HCT116 (cell line): ENCODE measurements at regions not wholly inside any gene's neighbourhood (a gene's known extent, or its start where the extent isn't known, plus 50 kb on each side); places are given as distances from the start of the nearest gene placed in this dataset.

Experiments
- ATAC-seq: fragments of 200-7000 bp; cut with Tn5 transposase; 2 replicates; pipeline ENCODE4 v1.9.1; 2020; ENCODE audit warnings: mild to moderate bottlenecking, moderate library complexity
- BruUV-seq: library from RNA; stranded (reverse); fragments of 400-500 nt; replicated peaks from 2 replicates; lab custom pipeline; 2021; lab: Mats Ljungman, UMichigan
- CTCF ChIA-PET: fragments of 300-600 bp; sonication (Branson Sonifier 250); formaldehyde crosslinking; loops from one replicate; lab custom pipeline; 2021; ENCODE audit warnings: antibody characterized with exemption; lab: Charles Lee
- POLR2A ChIA-PET: fragments of 300-600, 350-600 bp; sonication (Branson Sonifier 250); formaldehyde crosslinking; loops from one replicate; lab custom pipeline; 2021; ENCODE audit warnings: antibody characterized with exemption; lab: Charles Lee
- RAD21 ChIA-PET, 2 experiments: fragments of 300-600 bp; sonication (Branson Sonifier 250); formaldehyde crosslinking; loops; one replicate each; lab custom pipeline; 2023; ENCODE audit warnings: low total read pairs in 2 of 2; ENCODE audit not compliant: uncharacterized antibody in 2 of 2, unreplicated experiment in 2 of 2, low non-redundant PET in 1 of 2; lab: Charles Lee
- DNase-seq: peaks from one replicate; pipeline ENCODE4 v3.0.0-alpha.2; 2010; ENCODE audit warnings: low read depth, low spot score
- H2AFZ ChIP-seq: fragments of 200-600 bp; shearing (Covaris generic), sonication (generic); 2 replicates; pipeline ENCODE4 v1.6.1; 2017; ENCODE audit warnings: low read depth, mixed run types, mixed read lengths, antibody characterized with exemption, low read length; ENCODE audit not compliant: poor library complexity, severe bottlenecking
- H3K27ac ChIP-seq: 2 replicates; pipeline ENCODE4 v1.5.1; 2012; ENCODE audit warnings: low read depth, low read length
- H3K27me3 ChIP-seq: fragments of 200-600 bp; sonication (generic); 2 replicates; pipeline ENCODE4 v1.6.1; 2016; ENCODE audit warnings: mixed run types, low read length, mixed read lengths; ENCODE audit not compliant: insufficient read depth
- H3K36me3 ChIP-seq, 2 experiments: fragments of 200-500 bp in 1 of 2; fragments of 200-600 bp in 1 of 2; sonication (Bioruptor generic) in 1 of 2; sonication (generic) in 1 of 2; 2 replicates each; pipeline versions ENCODE4 v1.5.1 to v1.6.1; 2014 to 2016; ENCODE audit warnings: low read length in 2 of 2, inconsistent platforms in 1 of 2, mixed read lengths in 1 of 2, mixed run types in 1 of 2; ENCODE audit not compliant: insufficient read depth in 2 of 2, control insufficient read depth in 1 of 2
- H3K4me1 ChIP-seq, 2 experiments: fragments of 200-600 bp in 1 of 2; sonication (generic) in 1 of 2; 2 replicates each; pipeline versions ENCODE4 v1.5.1 to v1.6.1; 2012 to 2017; ENCODE audit warnings: low read length in 2 of 2, inconsistent platforms in 1 of 2, mild to moderate bottlenecking in 1 of 2, mixed read lengths in 1 of 2, mixed run types in 1 of 2, moderate library complexity in 1 of 2; ENCODE audit not compliant: insufficient read depth in 2 of 2, control insufficient read depth in 1 of 2
- H3K4me2 ChIP-seq: fragments of 200-600 bp; sonication (generic); 2 replicates; pipeline ENCODE4 v1.6.1; 2017; ENCODE audit warnings: mixed run types, low read length, mixed read lengths
- H3K4me3 ChIP-seq, 2 experiments: fragments of 200-600 bp in 1 of 2; sonication (generic) in 1 of 2; replicated peaks in 1 of 2; 2 replicates each; pipeline ENCODE4 v1.5.1; 2011 to 2016; ENCODE audit warnings: low read length in 2 of 2, control low read depth in 1 of 2, low read depth in 1 of 2, mild to moderate bottlenecking in 1 of 2, mixed read lengths in 1 of 2, mixed run types in 1 of 2
- H3K79me2 ChIP-seq: fragments of 200-600 bp; sonication (generic); 2 replicates; pipeline ENCODE4 v1.6.1; 2017; ENCODE audit warnings: mild to moderate bottlenecking, mixed run types, low read length, moderate library complexity, mixed read lengths; ENCODE audit not compliant: insufficient read depth
- H3K9ac ChIP-seq: fragments of 200-600 bp; sonication (generic); 2 replicates; pipeline ENCODE4 v1.6.1; 2016; ENCODE audit warnings: low read length, mixed read lengths
- H3K9me2 ChIP-seq: fragments of 200-600 bp; sonication (generic), shearing (Covaris generic); 2 replicates; pipeline ENCODE4 v1.6.1; 2017; ENCODE audit warnings: mixed run types, mild to moderate bottlenecking, moderate library complexity; ENCODE audit not compliant: insufficient read depth
- H3K9me3 ChIP-seq, 2 experiments: fragments of 200-500 bp in 1 of 2; fragments of 200-600 bp in 1 of 2; sonication (Bioruptor generic) in 1 of 2; sonication (generic) in 1 of 2; 2 replicates each; pipeline ENCODE4 v1.6.1; 2014 to 2017; ENCODE audit warnings: low read length in 2 of 2, mixed read lengths in 2 of 2, inconsistent platforms in 1 of 2, low read depth in 1 of 2, mild to moderate bottlenecking in 1 of 2, mixed run types in 1 of 2, moderate library complexity in 1 of 2; ENCODE audit not compliant: control insufficient read depth in 1 of 2, insufficient read depth in 1 of 2
- H4K20me1 ChIP-seq: fragments of 200-600 bp; sonication (generic), shearing (Covaris generic); 2 replicates; pipeline ENCODE4 v1.6.1; 2017; ENCODE audit warnings: mixed run types, mild to moderate bottlenecking, moderate library complexity; ENCODE audit not compliant: insufficient read depth
- EGR1 ChIP-seq: IDR thresholded peaks from 2 replicates; pipeline ENCODE4 v1.6.1; 2012; ENCODE audit warnings: low read depth
- EZH2 ChIP-seq: fragments of 200-600 bp; sonication (generic); IDR thresholded peaks from 2 replicates; pipeline ENCODE4 v1.6.1; 2017; ENCODE audit warnings: antibody characterized with exemption, mixed run types
- FOSL1 ChIP-seq: IDR thresholded peaks from 2 replicates; pipeline ENCODE4 v1.6.1; 2012; ENCODE audit warnings: low read depth
- POLR2A ChIP-seq: IDR thresholded peaks from 2 replicates; pipeline ENCODE4 v1.7.0; 2011; ENCODE audit warnings: borderline replicate concordance; ENCODE audit not compliant: insufficient read depth, insufficient read length; ENCODE audit errors: extremely low read depth
- RAD21 ChIP-seq: IDR thresholded peaks from 2 replicates; pipeline ENCODE4 v1.6.1; 2012; ENCODE audit warnings: low read depth, mild to moderate bottlenecking
- REST ChIP-seq: IDR thresholded peaks from 2 replicates; pipeline ENCODE4 v1.6.1; 2012; ENCODE audit warnings: low read depth
- SIN3A ChIP-seq: IDR thresholded peaks from 2 replicates; pipeline ENCODE4 v1.6.1; 2012; ENCODE audit warnings: low read depth
- SP1 ChIP-seq: IDR thresholded peaks from 2 replicates; pipeline ENCODE4 v1.6.1; 2012; ENCODE audit warnings: low read depth
- YY1 ChIP-seq: IDR thresholded peaks from 2 replicates; pipeline ENCODE4 v1.6.1; 2011; ENCODE audit warnings: low read length, low read depth, moderate library complexity, mild to moderate bottlenecking; ENCODE audit not compliant: insufficient replicate concordance; ENCODE audit errors: extremely low read depth
- ZBTB33 ChIP-seq: IDR thresholded peaks from 2 replicates; pipeline ENCODE4 v1.6.1; 2011; ENCODE audit warnings: mild to moderate bottlenecking, low read length, moderate library complexity; ENCODE audit not compliant: insufficient replicate concordance; ENCODE audit errors: extremely low read depth
- ZNF274 ChIP-seq: fragments of 200-500 bp; sonication (Bioruptor generic); IDR thresholded peaks from 2 replicates; pipeline ENCODE4 v1.6.1; 2014; ENCODE audit warnings: mild to moderate bottlenecking, low read depth, low read length, inconsistent platforms
- intact Hi-C: fragments of 100-400 bp; cut with micrococcal nuclease; formaldehyde crosslinking; loops from 2 replicates; pipeline ENCODE4 v1.10.0; 2022

DNA sequence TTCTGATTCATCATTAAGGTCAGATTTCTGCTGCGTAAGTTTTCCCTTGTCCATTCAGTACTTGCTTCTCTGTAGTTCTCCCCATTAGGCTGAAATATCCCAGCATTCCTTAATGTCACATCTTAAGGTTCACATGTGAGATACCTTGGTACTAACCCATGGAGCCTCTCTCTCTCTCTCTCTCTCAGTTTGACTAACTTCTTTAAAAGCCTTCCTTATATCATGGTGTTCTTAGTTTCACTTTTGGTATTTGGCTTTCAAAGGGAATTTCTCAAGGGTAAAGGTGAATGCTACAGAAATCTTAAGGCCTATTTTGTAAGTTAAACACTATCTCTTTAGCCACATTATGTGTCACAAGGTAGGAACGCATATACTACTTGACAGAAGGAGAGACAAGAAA, 427.3 kb upstream of the ZNF717 start:
- CTCF ChIA-PET, result no interaction called here
- ATAC-seq, result no peak
- Histone ChIP-seq H3K9ac (no peak overlapping the region), H3K9me3 (peaks cover 4 to 21% of the 10 kb centered on the region in 2 experiments; a peak in 2 of 4 replicates), H3K4me1 (no peaks in the 10 kb centered on the region), H2AFZ (no peak overlapping the region), H3K36me3 (no peaks in the 10 kb centered on the region), H3K27me3 (no peaks in the 10 kb centered on the region), H4K20me1 (no peaks in the 10 kb centered on the region), H3K27ac (no peak overlapping the region), H3K79me2 (no peaks in the 10 kb centered on the region), H3K4me3 (no peak overlapping the region), H3K4me2 (no peak overlapping the region), H3K9me2 (no peaks in the 10 kb centered on the region)
- intact Hi-C loops, result no loop called here
- POLR2A ChIA-PET, result no interaction called here
- RAD21 ChIA-PET, result no interaction called here
- no peak for TF ChIP-seq REST
- no peak for TF ChIP-seq FOSL1
- no peak for TF ChIP-seq YY1
- TF ChIP-seq ZNF274, result no peak
- no peak for DNase-seq
- no TSS peak for BruUV-seq

- RAD21 ChIA-PET, result no interaction called here
- intact Hi-C loops, result no loop called here
- H3K36me3 ChIP-seq, result no peaks in the 10 kb centered on the region
- H3K79me2 ChIP-seq, result no peaks in the 10 kb centered on the region
- H3K27ac ChIP-seq, result no peak overlapping the region
- BruUV-seq, result no TSS peak
- ATAC-seq, result no peak
- H3K9me2 ChIP-seq, result no peaks in the 10 kb centered on the region
- no peak overlapping the region for H3K4me2 ChIP-seq
- no peak for DNase-seq
- no peaks in the 10 kb centered on the region for H4K20me1 ChIP-seq
- no peak overlapping the region for H3K4me3 ChIP-seq
- no peaks in the 10 kb centered on the region for H3K27me3 ChIP-seq
- no peak overlapping the region for H3K9ac ChIP-seq
- no peaks in the 10 kb centered on the region for H3K4me1 ChIP-seq
- POLR2A ChIA-PET, result no interaction called here
- H3K9me3 ChIP-seq, result peaks cover 5 to 20% of the 10 kb centered on the region in 2 experiments; a peak in 2 of 4 replicates
- no peak overlapping the region for H2AFZ ChIP-seq
- CTCF ChIA-PET, result no interaction called here
- TF ChIP-seq EGR1, result no peak
- TF ChIP-seq REST, result no peak
- no peak for TF ChIP-seq POLR2A
- TF ChIP-seq EZH2, result no peak
- TF ChIP-seq YY1, result no peak
- TF ChIP-seq ZBTB33, result no peak
- no peak for TF ChIP-seq SIN3A
- no peak for TF ChIP-seq RAD21
- no peak for TF ChIP-seq SP1
These were observed 436.9 kb upstream of the ZNF717 start for GRCh38 chr3:76222201-76222600.
